Thyroid gland (tissue), 4 donors: ENCODE measurements at regions not wholly inside any gene's neighbourhood (a gene's known extent, or its start where the extent isn't known, plus 50 kb on each side); places are given as distances from the start of the nearest gene placed in this dataset.

ENCODE experiments used
- CTCF ChIP-seq, 6 experiments: fragments of 200-600 bp in 3 of 6; fragments of 450-650 bp in 3 of 6; sonication (generic) in 3 of 6; IDR thresholded peaks; one replicate each; pipeline ENCODE4 v1.5.1; 2016 to 2019; ENCODE audit warnings: antibody characterized with exemption in 6 of 6, mild to moderate bottlenecking in 2 of 6, inconsistent platforms in 1 of 6, moderate library complexity in 1 of 6
- POLR2A ChIP-seq, 2 donors: fragments of 450-650 bp; IDR thresholded peaks; one replicate each; pipeline ENCODE4 v1.6.1; 2017; ENCODE audit warnings: antibody characterized with exemption in 2 of 2, mild to moderate bottlenecking in 2 of 2, moderate library complexity in 1 of 2

GRCh38 chr12:126106706-126107105 lies 1041.5 kb downstream of the AACS start:
- TF ChIP-seq POLR2A (IDR thresholded peaks at IDR 0.05) (no peak), CTCF (IDR thresholded peaks at IDR 0.05) (no peak)
